H9 (cell line): ENCODE measurements at regions not wholly inside any gene's neighbourhood (a gene's known extent, or its start where the extent isn't known, plus 50 kb on each side); places are given as distances from the start of the nearest gene placed in this dataset.

Source experiments
- DNase-seq: peaks from one replicate; pipeline ENCODE4 v3.0.0-alpha.2; 2017
- H2AFZ ChIP-seq: one replicate; pipeline ENCODE4 v1.6.1; 2013; ENCODE audit warnings: mild to moderate bottlenecking, low read length, control low read depth, moderate library complexity
- H2AK5ac ChIP-seq: 2 replicates; pipeline ENCODE4 v1.6.1; 2013; ENCODE audit warnings: low read length, control low read depth, mixed read lengths; ENCODE audit not compliant: insufficient read length
- H2BK120ac ChIP-seq: one replicate; pipeline ENCODE4 v1.6.1; 2013; ENCODE audit warnings: low read depth, mild to moderate bottlenecking, low read length, control low read depth, inconsistent platforms; ENCODE audit not compliant: poor library complexity, severe bottlenecking
- H2BK12ac ChIP-seq: 2 replicates; pipeline ENCODE4 v1.6.1; 2013; ENCODE audit warnings: low read length, control low read depth, mixed read lengths, low read depth; ENCODE audit not compliant: insufficient read length
- H2BK15ac ChIP-seq: 2 replicates; pipeline ENCODE4 v1.6.1; 2013; ENCODE audit warnings: low read depth, low read length, control low read depth
- H2BK20ac ChIP-seq: one replicate; pipeline ENCODE4 v1.6.1; 2013; ENCODE audit warnings: low read depth, mild to moderate bottlenecking, low read length, control low read depth, inconsistent platforms; ENCODE audit not compliant: poor library complexity, severe bottlenecking
- H2BK5ac ChIP-seq: 2 replicates; pipeline ENCODE4 v1.6.1; 2013; ENCODE audit warnings: low read length, control low read depth, mixed read lengths; ENCODE audit not compliant: insufficient read length
- H3K14ac ChIP-seq: 2 replicates; pipeline ENCODE4 v1.6.1; 2013; ENCODE audit warnings: low read length, control low read depth; ENCODE audit not compliant: insufficient read depth
- H3K18ac ChIP-seq: 2 replicates; pipeline ENCODE4 v1.6.1; 2013; ENCODE audit warnings: low read depth, mild to moderate bottlenecking, mixed read lengths, low read length, control low read depth; ENCODE audit not compliant: insufficient read length
- H3K23ac ChIP-seq: 2 replicates; pipeline ENCODE4 v1.6.1; 2013; ENCODE audit warnings: low read length, control low read depth, mixed read lengths, low read depth; ENCODE audit not compliant: insufficient read length
- H3K23me2 ChIP-seq: 2 replicates; pipeline ENCODE4 v1.6.1; 2013; ENCODE audit warnings: low read depth, mild to moderate bottlenecking, mixed read lengths, low read length, control low read depth; ENCODE audit not compliant: insufficient read length, poor library complexity, severe bottlenecking
- H3K27ac ChIP-seq: 2 replicates; pipeline ENCODE4 v1.5.1; 2013; ENCODE audit warnings: low read length, control low read depth, mixed read lengths, low read depth; ENCODE audit not compliant: insufficient read length
- H3K27me3 ChIP-seq: 2 replicates; pipeline ENCODE4 v1.6.1; 2013; ENCODE audit warnings: low read length, control low read depth, inconsistent platforms; ENCODE audit not compliant: insufficient read depth
- H3K4ac ChIP-seq: 2 replicates; pipeline ENCODE4 v1.6.1; 2013; ENCODE audit warnings: low read depth, mild to moderate bottlenecking, control low read depth, inconsistent platforms, low read length, moderate library complexity
- H3K4me1 ChIP-seq: 2 replicates; pipeline ENCODE4 v1.6.1; 2013; ENCODE audit warnings: low read length, control low read depth, inconsistent platforms; ENCODE audit not compliant: insufficient read depth
- H3K4me2 ChIP-seq: 2 replicates; pipeline ENCODE4 v1.6.1; 2013; ENCODE audit warnings: low read length, control low read depth, mixed read lengths; ENCODE audit not compliant: insufficient read length, insufficient read depth
- H3K56ac ChIP-seq: 2 replicates; pipeline ENCODE4 v1.6.1; 2013; ENCODE audit warnings: low read depth, mild to moderate bottlenecking, mixed read lengths, low read length, control low read depth; ENCODE audit not compliant: insufficient read length
- H3K79me1 ChIP-seq: 2 replicates; pipeline ENCODE4 v1.6.1; 2013; ENCODE audit warnings: low read depth, mild to moderate bottlenecking, moderate library complexity, low read length, control low read depth, inconsistent platforms; ENCODE audit not compliant: insufficient read depth, poor library complexity, severe bottlenecking
- H3K79me2 ChIP-seq: 2 replicates; pipeline ENCODE4 v1.6.1; 2013; ENCODE audit warnings: low read length, control low read depth, inconsistent platforms; ENCODE audit not compliant: insufficient read depth
- H3K9ac ChIP-seq: 2 replicates; pipeline ENCODE4 v1.6.1; 2013; ENCODE audit warnings: low read length, control low read depth, mixed read lengths; ENCODE audit not compliant: insufficient read length; ENCODE audit errors: extremely low read depth
- H3K9me3 ChIP-seq: one replicate; pipeline ENCODE4 v1.6.1; 2013; ENCODE audit warnings: low read depth, low read length, inconsistent platforms; ENCODE audit not compliant: control insufficient read depth
- H3T11ph ChIP-seq: one replicate; pipeline ENCODE4 v1.6.1; 2013; ENCODE audit warnings: mild to moderate bottlenecking, low read length, control low read depth, inconsistent platforms
- H4K20me1 ChIP-seq: one replicate; pipeline ENCODE4 v1.6.1; 2013; ENCODE audit not compliant: control insufficient read depth, insufficient read length, insufficient read depth
- H4K5ac ChIP-seq: 2 replicates; pipeline ENCODE4 v1.6.1; 2013; ENCODE audit warnings: low read depth, mild to moderate bottlenecking, mixed read lengths, low read length, control low read depth; ENCODE audit not compliant: insufficient read length
- H4K8ac ChIP-seq: replicated peaks from 2 replicates; pipeline ENCODE4 v1.6.1; 2013; ENCODE audit warnings: low read length, control low read depth, mixed read lengths, low read depth; ENCODE audit not compliant: insufficient read length
- H4K91ac ChIP-seq: 2 replicates; pipeline ENCODE4 v1.6.1; 2013; ENCODE audit warnings: low read depth, mild to moderate bottlenecking, moderate library complexity, mixed read lengths, low read length, control low read depth; ENCODE audit not compliant: insufficient read length
- H3K27ac Mint-ChIP-seq, 3 experiments: 2 replicates in 2 of 3; 3 replicates in 1 of 3; pipeline ENCODE4 v1.8.0; 2020 to 2021; ENCODE audit warnings: mixed read lengths in 3 of 3, mild to moderate bottlenecking in 1 of 3, moderate library complexity in 1 of 3
- H3K27me3 Mint-ChIP-seq: 2 replicates; pipeline ENCODE4 v1.8.0; 2021; ENCODE audit warnings: low read depth, mild to moderate bottlenecking, moderate library complexity, mixed read lengths
- H3K36me3 Mint-ChIP-seq, 3 experiments: 2 replicates in 2 of 3; 3 replicates in 1 of 3; pipeline ENCODE4 v1.8.0; 2020 to 2021; ENCODE audit warnings: low read depth in 3 of 3, mixed read lengths in 3 of 3; ENCODE audit not compliant: insufficient read depth in 1 of 3
- H3K4me1 Mint-ChIP-seq, 2 experiments: 2 replicates each; pipeline ENCODE4 v1.8.0; 2020; ENCODE audit warnings: mixed read lengths in 2 of 2
- H3K4me3 Mint-ChIP-seq, 2 experiments: 2 replicates in 1 of 2; 3 replicates in 1 of 2; pipeline ENCODE4 v1.8.0; 2020 to 2021; ENCODE audit warnings: mild to moderate bottlenecking in 2 of 2, mixed read lengths in 2 of 2, moderate library complexity in 1 of 2
- H3K9me3 Mint-ChIP-seq, 2 experiments: 2 replicates in 1 of 2; 3 replicates in 1 of 2; pipeline ENCODE4 v1.8.0; 2020; ENCODE audit warnings: mild to moderate bottlenecking in 2 of 2, mixed read lengths in 2 of 2, moderate library complexity in 1 of 2
- TF ChIP-seq, protein P1 (sequence below): fragments of 200-600 bp; sonication (generic); conservative IDR thresholded peaks from 3 replicates; pipeline ENCODE4 v1.8.0; 2021; ENCODE audit warnings: antibody characterized with exemption, mild to moderate bottlenecking

DNA sequence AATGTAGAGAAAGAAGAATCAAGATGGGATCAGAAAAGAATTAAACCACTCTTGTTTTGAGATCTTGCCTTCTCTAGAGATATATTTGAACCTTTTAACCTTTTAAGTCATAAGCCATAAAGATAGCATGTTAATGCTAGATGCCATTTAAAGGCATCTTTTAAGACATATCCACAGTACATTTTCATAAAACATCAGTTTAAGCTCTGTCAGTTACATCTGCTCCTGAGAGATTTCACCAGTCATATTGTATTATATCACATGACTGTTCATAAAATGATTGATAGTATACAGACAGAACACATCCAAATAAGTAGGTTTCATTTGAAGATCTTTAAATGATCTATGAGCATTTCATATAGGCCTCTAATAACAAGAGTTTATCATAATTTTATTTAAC, 1238.5 kb downstream of the SLC16A7 start:
- no peak overlapping the region for H2BK15ac ChIP-seq
- no peak overlapping the region for H3K18ac ChIP-seq
- no peak for DNase-seq
- H3K9me3 ChIP-seq, result no peaks in the 10 kb centered on the region
- no peak overlapping the region for H4K8ac ChIP-seq
- TF ChIP-seq, protein P1, sequence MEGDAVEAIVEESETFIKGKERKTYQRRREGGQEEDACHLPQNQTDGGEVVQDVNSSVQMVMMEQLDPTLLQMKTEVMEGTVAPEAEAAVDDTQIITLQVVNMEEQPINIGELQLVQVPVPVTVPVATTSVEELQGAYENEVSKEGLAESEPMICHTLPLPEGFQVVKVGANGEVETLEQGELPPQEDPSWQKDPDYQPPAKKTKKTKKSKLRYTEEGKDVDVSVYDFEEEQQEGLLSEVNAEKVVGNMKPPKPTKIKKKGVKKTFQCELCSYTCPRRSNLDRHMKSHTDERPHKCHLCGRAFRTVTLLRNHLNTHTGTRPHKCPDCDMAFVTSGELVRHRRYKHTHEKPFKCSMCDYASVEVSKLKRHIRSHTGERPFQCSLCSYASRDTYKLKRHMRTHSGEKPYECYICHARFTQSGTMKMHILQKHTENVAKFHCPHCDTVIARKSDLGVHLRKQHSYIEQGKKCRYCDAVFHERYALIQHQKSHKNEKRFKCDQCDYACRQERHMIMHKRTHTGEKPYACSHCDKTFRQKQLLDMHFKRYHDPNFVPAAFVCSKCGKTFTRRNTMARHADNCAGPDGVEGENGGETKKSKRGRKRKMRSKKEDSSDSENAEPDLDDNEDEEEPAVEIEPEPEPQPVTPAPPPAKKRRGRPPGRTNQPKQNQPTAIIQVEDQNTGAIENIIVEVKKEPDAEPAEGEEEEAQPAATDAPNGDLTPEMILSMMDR, result no peak
- H3K14ac ChIP-seq, result no peak overlapping the region
- H3K4ac ChIP-seq, result no peak overlapping the region
- no peaks in the 10 kb centered on the region for H3K4me1 ChIP-seq
- H2BK20ac ChIP-seq, result no peak overlapping the region
- Mint-ChIP-seq H3K4me3 (no peak overlapping the region), H3K4me1 (peaks cover 10 to 16% of the 10 kb centered on the region in 2 experiments), H3K9me3 (no peaks in the 10 kb centered on the region), H3K27ac (no peak overlapping the region), H3K36me3 (no peaks in the 10 kb centered on the region), H3K27me3 (no peaks in the 10 kb centered on the region)
- H2BK120ac ChIP-seq, result no peak overlapping the region
- H2AK5ac ChIP-seq, result no peak overlapping the region
- H3K23me2 ChIP-seq, result no peaks in the 10 kb centered on the region
- H3K56ac ChIP-seq, result no peak overlapping the region
- no peak overlapping the region for H3K4me2 ChIP-seq
- no peak overlapping the region for H3K9ac ChIP-seq
- no peaks in the 10 kb centered on the region for H3K27me3 ChIP-seq
- no peak overlapping the region for H3K27ac ChIP-seq
- H3K79me2 ChIP-seq, result no peaks in the 10 kb centered on the region
- no peak overlapping the region for H3T11ph ChIP-seq
- H4K20me1 ChIP-seq, result no peaks in the 10 kb centered on the region
- no peak overlapping the region for H2BK12ac ChIP-seq
- no peak overlapping the region for H4K91ac ChIP-seq
- H2BK5ac ChIP-seq, result no peak overlapping the region
- H3K79me1 ChIP-seq, result no peaks in the 10 kb centered on the region
- H2AFZ ChIP-seq, result no peak overlapping the region
- no peak overlapping the region for H3K23ac ChIP-seq
- no peak overlapping the region for H4K5ac ChIP-seq
